KBM-7 (cell line): ENCODE measurements at regions not wholly inside any gene's neighbourhood (a gene's known extent, or its start where the extent isn't known, plus 50 kb on each side); places are given as distances from the start of the nearest gene placed in this dataset.
"Not testable (repeated sequence)": the region's sequence is repeated elsewhere in the genome, so short reads cannot be mapped to it uniquely, and the experiment has no call there.

Experiments used
- DNase-seq: peaks from one replicate; pipeline ENCODE4 v3.0.0-alpha.2; 2015
- in situ Hi-C: fragments of 300-500 bp; cut with MboI; formaldehyde crosslinking; loops from 2 replicates; pipeline ENCODE4 v1.14.3; 2020; ENCODE audit warnings: low sequenced_read_pairs, low pct_unique_long_range_greater_than_20kb, mixed read lengths

DNA sequence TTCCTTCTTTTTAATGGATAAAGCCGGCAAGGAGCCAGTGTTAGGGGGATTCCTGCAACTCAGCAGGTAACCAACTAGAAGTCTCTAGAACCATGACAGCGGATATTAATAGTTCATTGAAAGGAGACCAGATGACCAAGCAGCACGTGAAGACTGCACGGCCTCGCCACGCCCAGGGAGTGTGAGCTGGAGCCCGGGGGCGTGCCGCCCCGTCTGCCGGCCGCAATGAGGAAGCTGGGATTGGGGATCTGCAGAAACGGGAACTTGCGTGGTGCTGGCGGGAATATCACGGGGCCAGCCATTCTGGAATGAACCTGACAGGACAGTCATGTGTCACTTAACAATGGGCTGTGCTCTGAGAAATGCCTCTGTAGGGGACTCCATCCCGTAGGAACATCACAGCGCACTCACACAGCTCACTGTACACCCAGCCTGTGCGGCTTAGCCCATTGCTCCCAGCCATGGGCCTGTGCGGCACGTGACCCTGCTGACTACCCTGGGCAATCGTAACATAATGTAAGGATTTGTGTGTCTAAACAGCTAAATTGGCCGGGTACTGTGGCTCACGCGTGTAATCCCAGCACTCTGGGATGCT, 4092.8 kb upstream of the TPTE start:
- in situ Hi-C loops = not testable (repeated sequence)

DNA sequence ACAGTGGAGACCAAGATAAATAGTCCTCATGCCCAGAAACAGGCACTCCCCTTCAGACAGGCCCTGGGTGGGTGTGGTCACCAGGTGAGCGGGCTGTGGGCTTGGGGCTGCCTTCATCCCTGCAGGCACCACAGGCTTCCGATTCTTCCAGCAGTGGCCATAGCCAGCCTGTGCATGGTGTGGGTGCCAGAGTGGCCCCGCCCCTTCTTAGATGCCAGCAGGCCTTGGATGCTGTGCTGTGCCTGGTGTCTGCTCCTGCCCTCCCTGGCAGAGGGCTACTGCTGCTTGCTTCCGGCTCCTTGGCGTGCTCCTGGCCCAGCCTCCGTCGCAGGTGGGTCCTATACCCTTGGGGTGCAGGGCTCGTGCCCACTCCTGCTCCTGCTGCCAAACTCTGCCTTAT, 4091.5 kb upstream of the TPTE start:
- in situ Hi-C loops, DNase-seq: not testable (repeated sequence)

More for the DNA sequence above, 4092.8 kb upstream of the TPTE start:
- DNase-seq = not testable (repeated sequence)

DNA sequence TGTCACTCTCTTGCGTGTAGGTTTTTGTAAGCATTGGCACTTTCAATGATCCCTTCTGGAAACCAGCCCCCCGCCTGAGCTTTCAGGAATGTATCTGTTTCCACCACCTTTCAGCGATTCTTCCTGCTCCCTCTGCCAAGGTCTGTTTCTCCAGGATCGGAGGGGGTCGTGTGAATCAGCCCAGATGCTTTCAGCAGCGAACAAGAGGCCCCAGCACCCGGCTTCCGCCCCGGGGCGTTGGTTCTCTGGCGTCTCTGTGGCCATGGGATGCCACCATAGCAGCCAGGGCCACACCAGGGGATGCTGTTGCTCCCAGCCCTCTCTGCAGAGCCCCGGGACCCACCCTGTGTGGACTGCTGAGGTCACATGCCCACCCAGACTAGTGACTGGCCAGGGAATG, 4088.2 kb upstream of the TPTE start:
- DNase-seq, in situ Hi-C loops: not testable (repeated sequence)

DNA sequence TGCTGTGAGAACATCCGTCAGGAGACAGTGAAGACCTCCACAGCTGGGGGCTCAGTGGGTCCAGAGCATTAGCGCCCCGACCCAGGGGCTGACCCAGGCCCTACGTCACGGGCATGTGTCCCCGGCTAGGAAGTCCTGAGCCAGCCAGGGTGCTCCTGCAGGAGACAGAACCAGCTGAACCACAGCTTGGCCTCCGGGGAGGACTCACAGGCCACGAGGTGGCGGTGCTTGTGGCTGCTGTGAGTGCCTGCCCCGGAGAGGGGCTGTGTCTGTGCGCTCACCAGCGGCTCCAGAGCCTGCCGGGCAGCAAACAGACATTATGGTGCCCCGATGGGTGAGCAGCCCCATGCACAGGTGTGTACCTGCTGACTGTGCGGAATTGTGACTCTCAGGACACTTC, 4085.2 kb upstream of the TPTE start:
- in situ Hi-C loops, DNase-seq: not testable (repeated sequence)

DNA sequence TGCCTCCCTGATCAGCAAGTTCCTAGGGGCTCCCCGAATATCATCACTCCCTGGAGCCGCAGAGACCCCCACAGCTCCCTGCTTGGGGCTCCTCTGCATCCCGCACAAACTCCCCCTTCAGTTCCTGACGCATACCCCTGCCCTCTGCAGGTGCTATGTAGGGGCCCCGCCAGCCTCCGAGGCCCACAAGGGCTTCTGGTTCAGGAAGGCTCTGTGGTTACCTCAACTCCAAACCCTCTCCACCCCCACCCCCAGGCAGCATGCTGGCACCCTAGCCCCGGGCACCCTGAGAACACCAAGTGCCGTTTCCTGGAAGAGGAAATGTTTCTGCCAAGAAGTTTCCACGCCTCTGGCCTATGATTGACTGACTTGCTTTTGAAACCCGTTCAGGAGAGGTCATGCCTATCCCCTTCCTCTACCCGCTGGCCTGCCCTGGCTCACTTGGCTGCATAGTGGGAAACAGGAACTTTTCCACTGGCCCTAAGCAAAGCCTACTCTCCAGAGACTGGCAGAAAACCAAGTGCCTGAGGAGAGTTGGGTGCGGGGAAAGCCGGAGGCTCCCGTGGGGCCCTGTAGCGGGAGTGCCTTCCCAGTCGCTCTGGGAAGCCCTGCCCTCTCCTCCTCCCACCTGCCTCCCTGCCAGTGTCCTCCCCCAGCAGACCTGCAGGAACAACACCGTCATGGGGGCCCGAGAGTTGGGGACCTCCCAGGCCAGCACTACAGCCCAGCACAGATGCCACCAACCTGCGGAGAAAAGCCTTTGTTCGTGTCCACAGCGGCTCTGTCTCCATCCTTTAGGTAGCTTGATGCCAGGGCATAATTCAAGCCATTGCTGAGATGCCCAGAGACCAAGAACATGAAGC, 4084.2 kb upstream of the TPTE start:
- DNase-seq, in situ Hi-C loops: not testable (repeated sequence)

DNA sequence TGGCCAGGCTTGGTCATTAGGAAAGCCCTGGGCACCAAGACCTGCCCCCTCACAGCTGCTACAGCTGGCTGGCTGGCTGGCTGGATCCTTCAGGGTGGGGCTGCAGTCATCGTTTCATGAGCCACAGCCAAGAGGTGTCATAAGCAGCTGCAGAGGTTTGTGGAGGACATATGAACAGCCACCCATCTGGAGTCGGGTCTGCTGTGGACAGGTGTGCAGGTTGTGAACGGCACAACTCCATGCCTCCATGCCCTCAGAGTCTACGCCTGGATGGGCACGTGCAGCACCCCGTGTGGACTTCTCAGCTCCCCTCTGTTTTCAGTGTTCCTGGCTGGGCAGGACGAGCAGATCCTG, 4083.6 kb upstream of the TPTE start:
- DNase-seq, in situ Hi-C loops: not testable (repeated sequence)

DNA sequence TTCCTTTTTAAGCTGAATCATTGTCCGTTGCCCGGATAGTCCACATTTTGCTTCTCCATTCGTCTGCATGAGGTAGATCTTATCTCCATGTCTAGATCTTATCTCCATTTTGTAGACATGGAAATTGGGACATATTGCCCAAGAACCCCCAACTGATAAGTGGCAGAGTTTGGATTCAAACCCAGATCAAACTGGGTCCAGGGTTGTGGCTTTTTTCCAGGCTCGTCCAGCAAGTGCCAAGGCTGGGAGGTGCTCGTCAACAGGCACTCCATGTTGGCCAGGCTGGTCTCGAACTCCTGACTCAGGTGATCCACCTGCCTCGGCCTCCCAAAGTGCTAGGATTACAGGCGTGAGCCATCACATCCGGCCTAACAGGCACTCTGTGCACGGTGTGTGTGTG, 4082.3 kb upstream of the TPTE start:
- DNase-seq, in situ Hi-C loops: not testable (repeated sequence)

DNA sequence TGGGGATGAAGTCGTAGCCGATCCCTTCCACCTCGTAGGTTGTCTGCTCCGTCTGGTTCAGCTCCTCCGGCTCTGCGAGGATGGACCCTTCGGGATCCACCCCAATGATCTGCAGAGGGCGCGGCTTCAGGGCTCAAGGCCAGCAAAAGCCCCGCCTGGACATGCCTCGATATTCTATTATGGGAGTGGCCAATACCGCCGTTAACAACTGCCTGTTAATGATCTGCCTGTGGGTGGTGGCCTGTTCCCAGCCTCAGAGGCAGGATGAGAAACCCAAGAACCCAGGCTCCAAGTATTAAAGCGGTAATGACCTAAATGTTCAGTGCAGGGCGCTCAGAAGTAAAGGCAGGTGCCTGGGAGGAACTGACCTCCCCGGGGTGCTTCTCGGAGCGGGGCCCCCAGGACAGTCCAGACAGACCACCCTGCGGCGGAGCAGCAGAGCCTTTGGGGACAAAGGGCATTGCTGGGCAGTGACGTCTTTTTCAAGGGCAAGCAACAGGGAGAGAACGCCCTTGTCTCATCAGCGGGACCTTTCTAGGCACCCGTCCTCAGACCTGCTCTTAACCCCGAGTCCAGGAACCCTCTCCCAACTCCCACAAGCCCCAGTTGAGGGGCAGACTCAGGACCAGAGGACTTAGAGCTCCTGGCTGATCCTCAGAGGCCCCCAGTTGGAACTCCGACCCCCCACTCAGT, 4066.6 kb upstream of the TPTE start:
- in situ Hi-C loops = not testable (repeated sequence)

DNA sequence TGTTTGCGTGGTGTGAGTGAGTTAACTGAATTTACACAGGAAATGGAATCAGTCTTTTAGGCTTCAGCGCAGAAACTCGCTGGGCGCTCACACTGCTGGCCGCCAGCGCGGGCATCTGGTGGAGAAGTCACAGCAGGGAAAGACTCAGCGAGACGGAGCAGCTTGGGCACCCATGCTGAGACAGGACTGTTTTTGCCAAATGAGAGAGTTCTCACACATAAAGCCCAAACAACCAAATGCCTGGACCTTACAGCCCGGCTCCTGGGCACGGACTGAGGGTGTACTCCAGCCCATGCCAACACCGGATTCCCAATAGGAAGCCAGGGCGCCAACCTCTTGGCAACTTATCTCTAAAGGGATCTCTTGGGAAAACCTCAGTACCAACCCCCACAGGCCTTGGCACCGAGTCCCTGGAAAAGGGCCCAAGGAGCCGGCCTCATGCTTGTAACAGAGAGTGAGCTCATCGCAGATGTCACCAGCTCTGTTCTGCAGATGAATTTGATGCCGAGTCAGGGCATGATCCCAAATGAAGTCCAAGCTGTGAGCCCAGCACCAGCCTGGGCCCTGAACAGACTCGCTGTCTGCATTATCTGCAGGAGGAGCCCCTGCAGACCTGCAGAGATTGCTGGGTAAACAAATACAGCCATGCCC, 4065.2 kb upstream of the TPTE start:
- DNase-seq, in situ Hi-C loops: not testable (repeated sequence)

More for the DNA sequence above, 4066.6 kb upstream of the TPTE start:
- not testable (repeated sequence) for DNase-seq

DNA sequence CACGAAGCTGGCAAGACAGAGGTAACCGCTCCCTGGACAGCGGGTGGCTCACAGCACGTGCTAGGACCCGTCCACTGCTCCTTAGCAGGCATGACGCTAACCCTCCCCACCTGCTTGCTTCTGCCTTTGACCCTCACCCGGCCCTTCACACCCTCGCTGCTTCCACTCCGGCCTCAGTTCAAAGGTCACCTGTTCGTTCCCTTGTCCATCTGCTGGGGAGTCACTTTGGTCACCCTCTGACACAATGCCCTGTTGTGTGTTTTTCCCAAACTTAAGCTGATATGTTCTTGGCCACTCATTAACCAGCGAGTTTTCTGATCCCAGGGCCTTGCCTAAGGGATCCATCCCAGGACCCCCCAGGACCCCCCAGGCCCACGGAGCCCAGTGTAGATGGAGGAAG, 4061.6 kb upstream of the TPTE start:
- in situ Hi-C loops, DNase-seq: not testable (repeated sequence)

DNA sequence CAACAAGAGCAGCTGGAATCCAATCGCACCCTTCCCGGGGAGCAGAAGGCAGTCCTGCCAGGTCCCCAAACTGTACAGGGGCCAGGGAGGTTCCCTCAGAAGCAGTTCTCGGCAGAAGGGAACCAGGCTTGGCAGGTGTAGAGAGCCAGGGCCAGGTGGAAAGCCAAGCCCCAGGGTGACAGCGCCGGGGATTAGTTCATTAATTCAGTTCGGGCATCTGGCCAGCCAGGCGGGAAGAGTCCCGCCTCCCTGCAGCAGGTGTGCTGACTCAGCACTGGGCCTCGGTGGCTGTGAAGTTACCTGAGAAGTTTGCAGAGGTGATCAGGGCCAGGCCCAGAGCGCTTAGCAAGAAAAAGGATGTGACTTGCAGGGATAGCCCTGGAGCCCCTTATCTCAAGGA, 4060.0 kb upstream of the TPTE start:
- DNase-seq, in situ Hi-C loops: not testable (repeated sequence)

DNA sequence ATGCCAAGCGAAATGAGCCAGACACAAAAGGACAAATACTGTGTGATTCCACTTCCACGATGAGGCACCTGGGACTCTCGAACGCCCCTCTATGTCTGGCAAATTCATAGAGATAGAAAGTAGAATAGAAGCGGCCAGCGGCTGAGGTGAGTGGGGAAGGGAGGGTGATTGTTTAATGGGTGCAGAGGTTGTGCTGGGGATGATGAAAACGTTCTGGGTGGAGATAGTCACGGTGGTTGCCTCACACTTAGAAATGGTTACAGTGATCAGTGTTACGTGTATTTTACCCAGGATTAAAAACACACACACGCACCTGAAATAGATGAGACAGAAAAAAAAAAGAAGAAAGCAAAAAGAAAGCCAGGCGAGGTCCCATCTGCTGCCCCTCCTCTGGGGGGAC, 4057.0 kb upstream of the TPTE start:
- in situ Hi-C loops, DNase-seq: not testable (repeated sequence)

DNA sequence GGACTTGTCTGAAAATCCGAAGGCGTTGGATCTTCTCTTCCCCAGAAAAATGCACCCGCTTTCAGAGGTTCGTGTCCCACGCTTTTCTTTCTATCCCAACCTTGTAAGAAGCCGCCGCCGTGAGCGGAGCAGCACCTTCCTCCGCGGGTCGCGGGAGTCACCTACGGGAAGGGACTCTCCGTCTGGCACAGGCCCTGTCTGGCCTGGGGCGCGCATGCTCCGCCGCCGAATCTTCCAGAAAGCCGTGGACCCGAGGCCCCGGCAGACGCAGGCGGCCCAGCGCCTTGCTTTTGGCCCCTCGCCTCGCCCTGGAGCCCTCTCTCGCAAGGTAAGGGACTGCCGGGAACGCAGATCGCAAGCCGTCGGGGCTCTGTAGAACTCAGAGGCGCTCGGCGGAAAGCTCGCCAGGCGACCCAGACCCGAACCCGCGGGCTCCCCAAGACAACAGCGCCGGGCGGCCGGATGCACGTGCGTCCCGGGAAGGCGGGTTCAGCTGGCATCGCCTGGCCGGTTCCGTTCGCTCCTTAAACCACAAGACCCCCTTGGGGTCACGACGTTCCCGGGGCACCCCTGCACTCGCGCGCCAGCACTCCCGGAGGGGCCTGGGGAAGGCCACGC, 4055.2 kb upstream of the TPTE start:
- in situ Hi-C loops = not testable (repeated sequence)

DNA sequence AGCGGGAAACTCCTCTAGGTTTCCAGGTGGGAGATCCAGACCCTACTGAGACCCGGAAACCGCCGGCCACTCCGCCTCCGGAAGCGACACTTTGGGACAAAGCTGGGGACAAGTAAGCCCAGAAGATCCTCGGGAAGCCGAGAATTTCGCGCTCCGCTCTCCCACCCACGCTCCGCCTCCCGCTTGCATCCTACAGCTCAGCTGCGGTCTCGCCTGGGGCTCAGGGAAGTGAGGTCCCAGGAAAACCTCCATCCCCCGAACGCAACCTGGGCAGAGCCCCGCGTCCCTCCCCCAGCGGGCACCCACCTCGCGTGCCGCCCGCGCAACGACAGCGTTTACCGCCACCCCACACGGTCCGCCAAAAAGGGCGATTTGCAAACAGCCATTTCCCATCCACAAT, 4054.7 kb upstream of the TPTE start:
- DNase-seq, in situ Hi-C loops: not testable (repeated sequence)

More for the DNA sequence above, 4055.2 kb upstream of the TPTE start:
- DNase-seq = not testable (repeated sequence)

DNA sequence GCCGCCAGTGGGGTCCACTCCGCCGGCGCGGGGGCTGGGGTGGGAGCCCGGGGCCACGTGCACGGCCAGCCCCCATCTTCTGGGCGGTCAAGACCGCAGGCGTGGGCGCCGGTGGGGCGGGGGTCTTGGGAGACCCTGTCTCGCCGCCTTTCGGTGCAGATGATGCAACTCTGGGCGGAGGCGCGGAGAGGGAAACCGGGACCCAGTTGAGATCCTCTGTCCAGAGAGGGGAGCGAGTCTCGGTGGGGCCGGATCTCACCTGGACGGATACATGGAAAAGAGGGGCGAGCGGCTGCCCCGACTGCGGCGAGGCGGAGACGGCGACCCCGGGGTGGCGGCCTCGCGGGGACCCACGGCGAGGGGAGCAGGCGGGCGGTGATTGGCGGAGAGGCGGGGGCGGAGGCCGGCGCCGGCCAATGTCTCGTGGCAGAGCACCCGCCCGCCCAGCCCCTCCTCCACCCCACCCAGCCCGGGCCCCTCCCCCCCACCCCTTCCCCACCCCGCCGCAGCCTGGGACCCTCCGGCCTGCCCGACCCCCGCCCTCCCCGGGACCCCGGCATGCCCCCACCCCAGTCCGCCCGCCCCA, 4054.1 kb upstream of the TPTE start:
- in situ Hi-C loops, DNase-seq: not testable (repeated sequence)

DNA sequence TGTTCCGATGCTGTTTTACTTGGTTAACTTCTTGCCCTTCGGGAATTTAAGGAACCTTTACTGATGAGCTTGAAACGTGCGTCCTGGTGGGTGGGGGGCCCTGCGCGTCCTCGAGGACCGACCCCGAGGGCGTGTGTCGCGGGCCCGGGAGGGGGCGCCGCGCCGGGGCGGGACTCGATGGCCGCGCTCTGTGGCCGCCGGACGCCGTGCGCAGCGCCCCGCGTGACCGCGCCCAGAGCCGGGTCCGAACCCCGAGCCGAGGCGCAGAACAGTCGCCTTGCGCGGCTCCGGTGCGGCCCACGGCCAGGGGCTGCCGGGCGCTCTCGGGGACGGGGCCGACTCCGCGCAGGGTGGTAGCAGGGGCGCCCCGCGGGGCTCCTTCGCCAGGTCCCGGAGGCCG, 4053.5 kb upstream of the TPTE start:
- not testable (repeated sequence) for DNase-seq

DNA sequence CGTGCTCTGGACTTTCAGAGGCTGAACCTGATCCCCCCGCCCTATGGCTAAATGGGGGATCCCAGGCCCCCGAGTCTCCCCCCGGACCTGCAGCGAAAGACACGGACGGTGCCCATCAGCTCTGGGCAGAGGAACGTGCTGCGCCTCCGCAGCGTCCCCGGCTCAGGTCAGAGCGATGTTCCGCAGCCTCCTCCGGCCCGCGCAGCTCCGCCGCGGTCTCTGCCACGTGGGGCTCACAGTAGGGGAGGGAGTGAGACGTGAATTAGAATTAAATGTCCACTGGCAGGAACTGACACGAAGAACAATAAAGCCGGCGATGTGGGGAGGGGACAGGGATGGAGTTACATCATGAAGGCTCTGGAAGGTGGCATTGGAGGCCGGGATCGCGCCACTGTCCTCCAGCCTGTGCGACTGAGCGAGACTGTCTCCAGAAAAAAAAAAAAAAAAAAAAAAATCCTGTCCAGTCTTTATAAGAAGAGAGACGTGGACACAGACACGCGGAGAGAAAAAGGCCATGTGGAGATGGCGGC, 4053.0 kb upstream of the TPTE start:
- DNase-seq, in situ Hi-C loops: not testable (repeated sequence)

More for the DNA sequence above, 4053.5 kb upstream of the TPTE start:
- in situ Hi-C loops = not testable (repeated sequence)

DNA sequence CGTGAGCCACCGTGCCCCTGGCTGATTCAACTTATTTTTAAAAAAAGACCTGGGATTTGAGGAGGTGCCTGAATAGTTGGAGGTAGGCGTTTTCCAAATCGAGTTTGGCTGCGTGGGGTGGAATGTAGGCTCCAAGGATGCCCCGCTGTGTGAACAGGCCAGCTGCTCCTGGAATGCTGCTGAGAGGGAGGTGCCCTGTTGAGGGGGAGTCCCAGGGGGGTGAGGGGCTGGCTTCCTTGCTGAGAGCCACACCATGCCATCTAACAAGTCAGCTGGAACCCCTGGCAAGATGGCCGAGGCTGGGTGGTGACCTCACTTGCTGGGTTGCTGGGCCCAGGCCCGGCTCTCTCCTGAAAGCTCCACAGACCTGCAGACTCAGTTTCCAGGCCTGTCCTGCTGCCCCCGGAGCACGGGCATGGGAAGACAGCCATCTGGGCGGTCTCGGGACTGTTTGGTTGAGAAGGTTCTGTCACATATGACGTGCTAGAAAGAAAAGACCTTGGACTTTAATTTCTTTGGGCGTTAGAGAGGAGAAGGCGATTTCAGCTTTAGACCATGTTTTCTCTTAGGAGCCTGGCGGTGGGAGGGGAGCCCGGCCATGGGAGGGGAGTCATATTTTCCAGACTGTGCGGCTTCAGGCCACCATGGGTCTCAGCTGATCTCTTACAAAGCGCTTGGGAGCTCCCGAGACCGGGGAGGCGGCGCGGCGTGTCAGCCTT, 4047.0 kb upstream of the TPTE start:
- in situ Hi-C loops, DNase-seq: not testable (repeated sequence)
